Uterus (tissue), 2 donors: ENCODE measurements at regions not wholly inside any gene's neighbourhood (a gene's known extent, or its start where the extent isn't known, plus 50 kb on each side); places are given as distances from the start of the nearest gene placed in this dataset.

Source experiments
- CTCF ChIP-seq, 4 experiments: fragments of 200-600 bp in 2 of 4; fragments of 450-650 bp in 2 of 4; sonication (generic) in 2 of 4; IDR thresholded peaks; one replicate each; pipeline ENCODE4 v1.5.1; 2016 to 2019; ENCODE audit warnings: antibody characterized with exemption in 4 of 4, mild to moderate bottlenecking in 2 of 4, moderate library complexity in 1 of 4
- POLR2A ChIP-seq, 2 donors: fragments of 450-650 bp; IDR thresholded peaks; one replicate each; pipeline ENCODE4 v1.6.1; 2016; ENCODE audit warnings: antibody characterized with exemption in 2 of 2, mild to moderate bottlenecking in 1 of 2, moderate library complexity in 1 of 2

GRCh38 chr14:25461780-25462179, 411.8 kb upstream of the STXBP6 start:
- TF ChIP-seq CTCF (IDR thresholded peaks at IDR 0.05) (no peak), POLR2A (IDR thresholded peaks at IDR 0.05) (no peak)
